IMR-90 (cell line): ENCODE measurements at regions not wholly inside any gene's neighbourhood (a gene's known extent, or its start where the extent isn't known, plus 50 kb on each side); places are given as distances from the start of the nearest gene placed in this dataset.

Experiments used
- ATAC-seq: fragments of 200-7000 bp; cut with Tn5 transposase; 2 replicates; pipeline ENCODE4 v1.9.1; 2020; ENCODE audit warnings: low read depth, mild to moderate bottlenecking, moderate library complexity
- BruUV-seq: library from RNA; stranded (reverse); fragments of 400-500 nt; replicated peaks from 2 replicates; lab custom pipeline; 2021; lab: Mats Ljungman, UMichigan
- CTCF ChIA-PET: fragments of 300-600 bp; formaldehyde crosslinking; extraction: SDS; loops from one replicate; lab custom pipeline; 2021; ENCODE audit warnings: antibody characterized with exemption; lab: Yijun Ruan, JAX
- POLR2A ChIA-PET: fragments of 300-600 bp; sonication (Branson Sonifier 250); formaldehyde crosslinking; loops from one replicate; lab custom pipeline; 2022; ENCODE audit warnings: antibody characterized with exemption; ENCODE audit not compliant: unreplicated experiment; lab: Charles Lee
- DNase-seq: peaks from one replicate; pipeline ENCODE4 v3.0.0; 2013
- H2AFZ ChIP-seq: replicated peaks from 2 replicates; pipeline ENCODE3; 2013; ENCODE audit warnings: low read length, mild to moderate bottlenecking; ENCODE audit not compliant: poor library complexity
- H2AK5ac ChIP-seq: 2 replicates; pipeline ENCODE4 v1.6.1; 2013; ENCODE audit warnings: low read depth, low read length, inconsistent platforms
- H2AK9ac ChIP-seq: replicated peaks from 2 replicates; pipeline ENCODE3; 2013; ENCODE audit warnings: mild to moderate bottlenecking, low read depth, low read length, moderate library complexity; ENCODE audit not compliant: poor library complexity
- H2BK120ac ChIP-seq: 2 replicates; pipeline ENCODE4 v1.6.1; 2013; ENCODE audit warnings: low read depth, low read length, inconsistent platforms
- H2BK15ac ChIP-seq: 3 replicates; pipeline ENCODE4 v1.6.1; 2013; ENCODE audit warnings: low read depth, low read length, inconsistent platforms
- H2BK20ac ChIP-seq: 2 replicates; pipeline ENCODE4 v1.6.1; 2013; ENCODE audit warnings: low read depth, mild to moderate bottlenecking, inconsistent platforms, low read length, moderate library complexity
- H2BK5ac ChIP-seq: 2 replicates; pipeline ENCODE4 v1.6.1; 2013; ENCODE audit warnings: mild to moderate bottlenecking, low read depth, low read length, inconsistent platforms; ENCODE audit not compliant: poor library complexity, severe bottlenecking
- H3K14ac ChIP-seq: replicated peaks from 2 replicates; pipeline ENCODE4 v1.6.1; 2013; ENCODE audit warnings: low read depth, low read length, inconsistent platforms
- H3K18ac ChIP-seq: 2 replicates; pipeline ENCODE4 v1.6.1; 2013; ENCODE audit warnings: low read depth, low read length, control low read depth
- H3K23ac ChIP-seq: 2 replicates; pipeline ENCODE4 v1.6.1; 2013; ENCODE audit warnings: low read depth, low read length, inconsistent platforms
- H3K27ac ChIP-seq: 2 replicates; pipeline ENCODE4 v1.5.1; 2013; ENCODE audit warnings: mild to moderate bottlenecking, control low read depth, low read length; ENCODE audit not compliant: insufficient read depth
- H3K27me3 ChIP-seq: 2 replicates; pipeline ENCODE4 v1.6.1; 2013; ENCODE audit warnings: low read length; ENCODE audit not compliant: control insufficient read depth, insufficient read depth
- H3K36me3 ChIP-seq: 2 replicates; pipeline ENCODE4 v1.6.1; 2013; ENCODE audit warnings: low read length, mixed read lengths; ENCODE audit not compliant: control insufficient read depth, insufficient read depth
- H3K4ac ChIP-seq: 2 replicates; pipeline ENCODE4 v1.6.1; 2013; ENCODE audit warnings: low read depth, low read length, inconsistent platforms
- H3K4me1 ChIP-seq: 2 replicates; pipeline ENCODE4 v1.6.1; 2013; ENCODE audit warnings: low read length, mixed read lengths; ENCODE audit not compliant: control insufficient read depth, insufficient read depth
- H3K4me2 ChIP-seq: 2 replicates; pipeline ENCODE4 v1.6.1; 2013; ENCODE audit warnings: low read depth, mild to moderate bottlenecking, control low read depth, low read length, moderate library complexity
- H3K4me3 ChIP-seq: 2 replicates; pipeline ENCODE4 v1.5.1; 2013; ENCODE audit warnings: low read depth, mild to moderate bottlenecking, control low read depth, low read length, moderate library complexity; ENCODE audit not compliant: insufficient read depth
- H3K56ac ChIP-seq: 2 replicates; pipeline ENCODE4 v1.6.1; 2013; ENCODE audit warnings: low read length, inconsistent platforms; ENCODE audit not compliant: insufficient read depth; ENCODE audit errors: extremely low read depth
- H3K79me1 ChIP-seq, 2 experiments: 2 replicates each; pipeline ENCODE4 v1.6.1; 2013; ENCODE audit warnings: low read length in 2 of 2, inconsistent platforms in 1 of 2, low read depth in 1 of 2
- H3K9ac ChIP-seq: 2 replicates; pipeline ENCODE4 v1.6.1; 2013; ENCODE audit warnings: low read depth, low read length, control low read depth
- H3K9me1 ChIP-seq: 2 replicates; pipeline ENCODE4 v1.6.1; 2013; ENCODE audit warnings: low read length, inconsistent platforms; ENCODE audit not compliant: insufficient read depth
- H3K9me3 ChIP-seq: 2 replicates; pipeline ENCODE4 v1.6.1; 2013; ENCODE audit warnings: low read length; ENCODE audit not compliant: control insufficient read depth, insufficient read depth
- H4K20me1 ChIP-seq: 2 replicates; pipeline ENCODE4 v1.6.1; 2013; ENCODE audit warnings: low read length, inconsistent platforms; ENCODE audit not compliant: insufficient read depth
- H4K5ac ChIP-seq: 2 replicates; pipeline ENCODE4 v1.6.1; 2013; ENCODE audit warnings: mild to moderate bottlenecking, low read depth, low read length, control low read depth
- H4K8ac ChIP-seq, 2 experiments: 2 replicates each; pipeline ENCODE4 v1.6.1; 2013; ENCODE audit warnings: low read depth in 2 of 2, low read length in 2 of 2, control low read depth in 1 of 2, inconsistent platforms in 1 of 2
- H4K91ac ChIP-seq: 2 replicates; pipeline ENCODE4 v1.6.1; 2013; ENCODE audit warnings: low read depth, low read length, inconsistent platforms; ENCODE audit not compliant: insufficient read depth
- CEBPB ChIP-seq: IDR thresholded peaks from 2 replicates; pipeline ENCODE4 v1.6.1; 2012; ENCODE audit warnings: low read depth, low read length, improper control_type of control experiment
- MAFK ChIP-seq: IDR thresholded peaks from 2 replicates; pipeline ENCODE4 v1.6.1; 2012; ENCODE audit warnings: low read depth, low read length, improper control_type of control experiment
- NFE2L2 ChIP-seq: fragments of 150-350 bp; IDR thresholded peaks from 2 replicates; pipeline ENCODE4 v1.6.1; 2016; ENCODE audit warnings: low read depth, mild to moderate bottlenecking, low read length
- POLR2A ChIP-seq: IDR thresholded peaks from 2 replicates; pipeline ENCODE4 v1.6.1; 2012; ENCODE audit warnings: mild to moderate bottlenecking, low read depth, low read length
- RAD21 ChIP-seq: IDR thresholded peaks from 2 replicates; pipeline ENCODE4 v1.6.1; 2012; ENCODE audit warnings: low read length, improper control_type of control experiment
- SMC3 ChIP-seq: fragments of 150-350 bp; IDR thresholded peaks from 2 replicates; pipeline ENCODE4 v1.6.1; 2016; ENCODE audit warnings: low read depth, mild to moderate bottlenecking, antibody characterized with exemption, low read length, moderate library complexity
- WGBS, 2 experiments: methylation state at CpG; one replicate each; pipeline versions ENCODE4 v1.1.5 to v1.1.7; 2013; ENCODE audit warnings: missing lambda C conversion rate in 2 of 2; ENCODE audit not compliant: insufficient read length in 1 of 2; ENCODE audit errors: extremely low coverage in 2 of 2; 5-methylcytosine and 5-hydroxymethylcytosine counted together
- dilution Hi-C: fragments of 300-500 bp; cut with HindIII; formaldehyde crosslinking; loops from one replicate; pipeline ENCODE4 v1.14.3; 2018; ENCODE audit warnings: low sequenced_read_pairs; ENCODE audit not compliant: unreplicated experiment
- in situ Hi-C: fragments of 300-500 bp; cut with MboI; formaldehyde crosslinking; loops from 3 replicates; pipeline ENCODE4 v1.14.3; 2019; ENCODE audit warnings: low sequenced_read_pairs, inconsistent platforms, mixed read lengths
- intact Hi-C: fragments of 100-400 bp; cut with micrococcal nuclease; formaldehyde crosslinking; loops from 2 replicates; pipeline ENCODE4 v1.10.0; 2022
- TF ChIP-seq, protein P1 (sequence below): fragments of 150-350 bp; IDR thresholded peaks from 2 replicates; pipeline ENCODE4 v1.6.1; 2017; ENCODE audit warnings: mild to moderate bottlenecking, antibody characterized with exemption, low read length, low read depth

- no TSS peak for BruUV-seq
- H3K9me3 ChIP-seq = 0 out of 2 replicates have a peak, but pooled peaks cover 3% of the 10 kb centered on the region
- no peak overlapping the region for H3K9ac ChIP-seq
- dilution Hi-C loops (no loop called here), in situ Hi-C loops (no loop called here), intact Hi-C loops (no loop called here)
- no peak overlapping the region for H2AK9ac ChIP-seq
- no peaks in the 10 kb centered on the region for H3K9me1 ChIP-seq
- H2BK120ac ChIP-seq = no peak overlapping the region
- H3K36me3 ChIP-seq = no peaks in the 10 kb centered on the region
- no peak overlapping the region for H3K4me2 ChIP-seq
- H3K18ac ChIP-seq = no peak overlapping the region
- H3K14ac ChIP-seq = no peak overlapping the region
- H3K4ac ChIP-seq = no peak overlapping the region
- H2BK5ac ChIP-seq = no peak overlapping the region
- no peak overlapping the region for H2AFZ ChIP-seq
- H4K5ac ChIP-seq = no peak overlapping the region
- no peak overlapping the region for H4K8ac ChIP-seq
- no peaks in the 10 kb centered on the region for H4K20me1 ChIP-seq
- H3K23ac ChIP-seq = no peak overlapping the region
- no peak overlapping the region for H2AK5ac ChIP-seq
- no peak overlapping the region for H2BK20ac ChIP-seq
- no peak overlapping the region for H3K56ac ChIP-seq
- H3K4me3 ChIP-seq = no peak overlapping the region
- no peak overlapping the region for H2BK15ac ChIP-seq
- no peak overlapping the region for H3K27ac ChIP-seq
- ATAC-seq = no peak
- no CpG with 5 or more reads among the region's 1 CpG for WGBS, 2 experiments
- no peaks in the 10 kb centered on the region for H3K4me1 ChIP-seq
- no peaks in the 10 kb centered on the region for H3K27me3 ChIP-seq
- no peaks in the 10 kb centered on the region for H3K79me1 ChIP-seq
- TF ChIP-seq CEBPB (no peak), RAD21 (no peak), POLR2A (no peak), SMC3 (no peak), MAFK (no peak), NFE2L2 (no peak)
- TF ChIP-seq, protein P1, sequence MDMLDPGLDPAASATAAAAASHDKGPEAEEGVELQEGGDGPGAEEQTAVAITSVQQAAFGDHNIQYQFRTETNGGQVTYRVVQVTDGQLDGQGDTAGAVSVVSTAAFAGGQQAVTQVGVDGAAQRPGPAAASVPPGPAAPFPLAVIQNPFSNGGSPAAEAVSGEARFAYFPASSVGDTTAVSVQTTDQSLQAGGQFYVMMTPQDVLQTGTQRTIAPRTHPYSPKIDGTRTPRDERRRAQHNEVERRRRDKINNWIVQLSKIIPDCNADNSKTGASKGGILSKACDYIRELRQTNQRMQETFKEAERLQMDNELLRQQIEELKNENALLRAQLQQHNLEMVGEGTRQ = no peak
- CTCF ChIA-PET = no interaction called here
- H4K91ac ChIP-seq = no peak overlapping the region
- POLR2A ChIA-PET = no interaction called here
- DNase-seq = no peak
Observed at GRCh38 chr3:22582266-22582665, 620.9 kb upstream of the UBE2E2 start.
